Right cardiac atrium (tissue), 5 donors: ENCODE measurements at regions not wholly inside any gene's neighbourhood (a gene's known extent, or its start where the extent isn't known, plus 50 kb on each side); places are given as distances from the start of the nearest gene placed in this dataset.

ENCODE experiments used
- ATAC-seq, 2 donors: fragments of 200-7000 bp; cut with Tn5 transposase; one replicate each; pipeline versions ENCODE4 v1.8.0 to v1.9.1; 2020; ENCODE audit warnings: moderate library complexity in 2 of 2, mild to moderate bottlenecking in 1 of 2
- DNase-seq, 3 donors: peaks; one replicate each; pipeline ENCODE4 v3.0.0-alpha.2; 2020
- H3K27ac ChIP-seq: one replicate; pipeline ENCODE4 v1.5.1; 2013; ENCODE audit warnings: mild to moderate bottlenecking, low read length, control low read depth, moderate library complexity
- H3K27me3 ChIP-seq: one replicate; pipeline ENCODE4 v1.6.1; 2013; ENCODE audit not compliant: control insufficient read depth, insufficient read depth
- H3K4me1 ChIP-seq: one replicate; pipeline ENCODE4 v1.6.1; 2013; ENCODE audit warnings: low read length; ENCODE audit not compliant: control insufficient read depth, insufficient read depth
- H3K4me3 ChIP-seq: one replicate; pipeline ENCODE4 v1.5.1; 2013; ENCODE audit warnings: low read length, control low read depth
- H3K9me3 ChIP-seq: one replicate; pipeline ENCODE4 v1.6.1; 2013; ENCODE audit warnings: low read length; ENCODE audit not compliant: control insufficient read depth
- whole genome bisulfite sequencing: extraction: QIAGEN DNeasy Blood & Tissue Kit; methylation state at CpG from one replicate; pipeline ENCODE4 v1.1.7; 2013; 5-methylcytosine and 5-hydroxymethylcytosine counted together
- intact Hi-C, 4 donors: fragments of 100-400 bp; cut with DNase I; formaldehyde crosslinking; loops; one replicate each; pipeline versions ENCODE4 v1.11.0 to v1.14.0; 2022 to 2023
- donor health status: healthy with polysubstance abuse.
- donor health status: DM: no; HTN: yes; CAD: no.
- donor health status: DM: no; HTN: no; CAD: no.
- donor health status: DM: no; HTN: yes; CAD: no; lungs with severe emphysema.
- donor health status: DM: yes; HTN: yes; CAD: no.

GRCh38 chr5:164608507-164608906 lies 1103.1 kb downstream of the MAT2B start:
- intact Hi-C loops = no loop called here
- no peak for DNase-seq
- 90% methylated on average over 4 of the region's 4 CpGs for WGBS
- no peak for ATAC-seq
- Histone ChIP-seq H3K9me3 (no peaks in the 10 kb centered on the region), H3K4me1 (no peaks in the 10 kb centered on the region), H3K4me3 (no peak overlapping the region), H3K27ac (no peak overlapping the region), H3K27me3 (no peaks in the 10 kb centered on the region)

- Histone ChIP-seq H3K4me3 (no peak overlapping the region), H3K27ac (no peak overlapping the region), H3K4me1 (no peaks in the 10 kb centered on the region), H3K27me3 (no peaks in the 10 kb centered on the region), H3K9me3 (no peaks in the 10 kb centered on the region)
- DNase-seq = no peak
- ATAC-seq = no peak
- 63% methylated on average over 1 of the region's 1 CpG for WGBS
- intact Hi-C loops = no loop called here
Observed at GRCh38 chr5:164610374-164610773, 1105.0 kb downstream of the MAT2B start.

GRCh38 chr5:164614707-164615106 lies 1109.3 kb downstream of the MAT2B start:
- Histone ChIP-seq H3K4me3 (no peak overlapping the region), H3K4me1 (no peaks in the 10 kb centered on the region), H3K9me3 (no peaks in the 10 kb centered on the region), H3K27me3 (no peaks in the 10 kb centered on the region), H3K27ac (no peak overlapping the region)
- DNase-seq = no peak
- intact Hi-C loops = no loop called here
- ATAC-seq = no peak

GRCh38 chr5:164617290-164617689 lies 1111.9 kb downstream of the MAT2B start:
- Histone ChIP-seq H3K27ac (no peak overlapping the region), H3K4me1 (no peaks in the 10 kb centered on the region), H3K9me3 (no peaks in the 10 kb centered on the region), H3K27me3 (no peaks in the 10 kb centered on the region), H3K4me3 (no peak overlapping the region)
- intact Hi-C loops = no loop called here
- 60% methylated on average over 5 of the region's 5 CpGs for WGBS
- ATAC-seq (no peak), DNase-seq (no peak)

- no peaks in the 10 kb centered on the region for H3K9me3 ChIP-seq
- ATAC-seq (no peak), DNase-seq (no peak)
- no peaks in the 10 kb centered on the region for H3K27me3 ChIP-seq
- intact Hi-C loops = no loop called here
- H3K4me1 ChIP-seq = no peaks in the 10 kb centered on the region
- H3K27ac ChIP-seq = no peak overlapping the region
- H3K4me3 ChIP-seq = no peak overlapping the region
- WGBS = 69% methylated on average over 4 of the region's 4 CpGs
Observed at GRCh38 chr5:164627021-164627420, 1121.6 kb downstream of the MAT2B start.

- DNase-seq (no peak), ATAC-seq (no peak)
- Histone ChIP-seq H3K4me3 (no peak overlapping the region), H3K27me3 (no peaks in the 10 kb centered on the region), H3K4me1 (no peaks in the 10 kb centered on the region), H3K9me3 (no peaks in the 10 kb centered on the region), H3K27ac (no peak overlapping the region)
- intact Hi-C loops = no loop called here
- 47% methylated on average over 1 of the region's 1 CpG for WGBS
Observed at GRCh38 chr5:164636456-164636855, 1131.0 kb downstream of the MAT2B start.

GRCh38 chr5:164637931-164638521 lies 1132.6 kb downstream of the MAT2B start:
- intact Hi-C loops = no loop called here
- no peak for ATAC-seq
- WGBS = 79% methylated on average over 4 of the region's 4 CpGs

GRCh38 chr5:164649266-164649665 lies 1143.8 kb downstream of the MAT2B start:
- H3K4me1 ChIP-seq = no peaks in the 10 kb centered on the region
- ATAC-seq (no peak), DNase-seq (no peak)
- intact Hi-C loops = no loop called here
- no peak overlapping the region for H3K27ac ChIP-seq
- no peaks in the 10 kb centered on the region for H3K27me3 ChIP-seq
- no peaks in the 10 kb centered on the region for H3K9me3 ChIP-seq
- no peak overlapping the region for H3K4me3 ChIP-seq

More at GRCh38 chr5:164637931-164638521, 1132.6 kb downstream of the MAT2B start:
- Histone ChIP-seq H3K9me3 (no peaks in the 10 kb centered on the region), H3K4me3 (no peak overlapping the region), H3K4me1 (no peaks in the 10 kb centered on the region), H3K27ac (no peak overlapping the region), H3K27me3 (no peaks in the 10 kb centered on the region)
- no peak for DNase-seq

- intact Hi-C loops = no loop called here
- ATAC-seq (no peak), DNase-seq (no peak)
- no peaks in the 10 kb centered on the region for H3K27me3 ChIP-seq
- WGBS = 91% methylated on average over 1 of the region's 1 CpG
- H3K27ac ChIP-seq = no peak overlapping the region
- H3K4me3 ChIP-seq = no peak overlapping the region
- no peaks in the 10 kb centered on the region for H3K9me3 ChIP-seq
- H3K4me1 ChIP-seq = no peaks in the 10 kb centered on the region
Observed at GRCh38 chr5:164650427-164650826, 1145.0 kb downstream of the MAT2B start.

- 72% methylated on average over 7 of the region's 7 CpGs for WGBS
- DNase-seq = no peak
- Histone ChIP-seq H3K27ac (no peak overlapping the region), H3K9me3 (no peaks in the 10 kb centered on the region), H3K4me1 (no peaks in the 10 kb centered on the region), H3K27me3 (no peaks in the 10 kb centered on the region), H3K4me3 (no peak overlapping the region)
- intact Hi-C loops = no loop called here
- ATAC-seq = no peak
Observed at GRCh38 chr5:164651546-164652275, 1146.3 kb downstream of the MAT2B start.

- Histone ChIP-seq H3K9me3 (no peaks in the 10 kb centered on the region), H3K4me3 (no peak overlapping the region), H3K4me1 (no peaks in the 10 kb centered on the region), H3K27ac (no peak overlapping the region), H3K27me3 (no peaks in the 10 kb centered on the region)
- DNase-seq (no peak), ATAC-seq (no peak)
- intact Hi-C loops = no loop called here
- WGBS = 36% methylated on average over 1 of the region's 1 CpG
Observed at GRCh38 chr5:164652276-164652660, 1146.8 kb downstream of the MAT2B start.
